SU-DHL-6 (cell line): ENCODE measurements at regions not wholly inside any gene's neighbourhood (a gene's known extent, or its start where the extent isn't known, plus 50 kb on each side); places are given as distances from the start of the nearest gene placed in this dataset.

Source experiments
- H2AFZ ChIP-seq: fragments of 200-600 bp; sonication (generic); 2 replicates; pipeline ENCODE4 v1.6.1; 2014; ENCODE audit warnings: low read depth, mild to moderate bottlenecking, moderate library complexity, mixed read lengths, antibody characterized with exemption, low read length; ENCODE audit not compliant: severe bottlenecking
- H3F3A ChIP-seq: fragments of 200-600 bp; shearing (Covaris generic); 2 replicates; pipeline ENCODE4 v1.6.0; 2016; ENCODE audit warnings: antibody characterized with exemption, mild to moderate bottlenecking; ENCODE audit not compliant: insufficient read depth
- H3K27ac ChIP-seq: fragments of 200-600 bp; sonication (generic); 2 replicates; pipeline ENCODE4 v1.5.1; 2016; ENCODE audit warnings: low read depth, mild to moderate bottlenecking, low read length, moderate library complexity, mixed read lengths
- H3K27me3 ChIP-seq: fragments of 200-600 bp; sonication (generic), shearing (Covaris generic); 2 replicates; pipeline ENCODE4 v1.6.0; 2014; ENCODE audit warnings: mild to moderate bottlenecking, low read length
- H3K36me3 ChIP-seq: fragments of 200-600 bp; sonication (generic); 2 replicates; pipeline ENCODE4 v1.6.1; 2014; ENCODE audit warnings: mild to moderate bottlenecking, low read length, mixed read lengths
- H3K4me2 ChIP-seq: fragments of 300-600, 200-600 bp; shearing (Covaris generic), sonication (generic); 2 replicates; pipeline ENCODE4 v1.6.0; 2014; ENCODE audit warnings: low read length, low read depth, mild to moderate bottlenecking; ENCODE audit not compliant: poor library complexity, severe bottlenecking
- H3K4me3 ChIP-seq: fragments of 200-600 bp; sonication (generic); 2 replicates; pipeline ENCODE4 v1.5.1; 2014; ENCODE audit warnings: antibody characterized with exemption, low read length, mild to moderate bottlenecking, mixed read lengths; ENCODE audit not compliant: insufficient read depth, poor library complexity, severe bottlenecking
- H3K79me2 ChIP-seq: fragments of 200-600 bp; sonication (generic); 2 replicates; pipeline ENCODE4 v1.6.1; 2014; ENCODE audit warnings: mild to moderate bottlenecking, low read length, moderate library complexity; ENCODE audit not compliant: insufficient read depth
- H3K9ac ChIP-seq: fragments of 200-600 bp; sonication (generic); 2 replicates; pipeline ENCODE4 v1.7.0; 2014; ENCODE audit warnings: mild to moderate bottlenecking, low read length
- H3K9me2 ChIP-seq: fragments of 200-600 bp; sonication (generic); replicated peaks from 2 replicates; pipeline ENCODE4 v1.6.1; 2014; ENCODE audit warnings: low read length; ENCODE audit not compliant: insufficient read depth
- H3K9me3 ChIP-seq: fragments of 200-600 bp; sonication (generic); 2 replicates; pipeline ENCODE4 v1.6.1; 2014; ENCODE audit warnings: low read length, mixed read lengths; ENCODE audit not compliant: insufficient read depth
- H4K20me1 ChIP-seq: fragments of 200-600 bp; sonication (generic); 2 replicates; pipeline ENCODE4 v1.6.1; 2014; ENCODE audit warnings: low read depth, mild to moderate bottlenecking, antibody characterized with exemption, low read length, moderate library complexity, mixed read lengths
- EZH2phosphoT487 ChIP-seq: fragments of 200-600 bp; sonication (generic), shearing (Covaris generic); conservative IDR thresholded peaks from 2 replicates; pipeline ENCODE4 v1.6.1; 2018; ENCODE audit warnings: mild to moderate bottlenecking, antibody characterized with exemption, low read length, moderate library complexity, mixed read lengths
- TF ChIP-seq, protein P1 (sequence below): fragments of 200-600 bp; sonication (generic); IDR thresholded peaks from one replicate; pipeline ENCODE4 v1.5.1; 2017; ENCODE audit warnings: antibody characterized with exemption, mild to moderate bottlenecking, low read length, moderate library complexity; ENCODE audit not compliant: insufficient read depth, poor library complexity, severe bottlenecking

DNA sequence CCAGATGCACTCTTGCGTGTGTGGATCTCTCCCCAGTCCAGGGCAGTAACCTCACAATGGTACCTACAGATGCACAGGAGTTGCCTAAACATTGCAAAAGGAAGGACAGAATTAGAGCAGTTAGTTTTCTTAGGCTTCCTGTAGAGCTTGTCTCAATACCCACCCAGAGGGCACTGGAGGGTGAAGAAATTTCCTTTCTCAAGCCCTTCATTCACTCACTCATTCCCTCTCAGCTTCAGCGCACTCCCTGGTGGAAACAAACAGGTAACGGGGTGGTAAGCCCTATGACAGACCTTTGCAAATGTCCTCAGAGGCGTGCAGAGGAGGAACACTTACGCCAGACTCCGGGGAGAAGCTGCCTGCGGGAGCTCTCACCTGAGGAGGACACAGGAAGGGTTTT, 267.4 kb upstream of the HES1 start:
- H4K20me1 ChIP-seq = no peaks in the 10 kb centered on the region
- H3K9ac ChIP-seq = no peak overlapping the region
- H2AFZ ChIP-seq = no peak overlapping the region
- H3K27ac ChIP-seq = no peak overlapping the region
- H3F3A ChIP-seq = no peaks in the 10 kb centered on the region
- H3K36me3 ChIP-seq = no peaks in the 10 kb centered on the region
- no peak for TF ChIP-seq EZH2phosphoT487
- TF ChIP-seq, protein P1, sequence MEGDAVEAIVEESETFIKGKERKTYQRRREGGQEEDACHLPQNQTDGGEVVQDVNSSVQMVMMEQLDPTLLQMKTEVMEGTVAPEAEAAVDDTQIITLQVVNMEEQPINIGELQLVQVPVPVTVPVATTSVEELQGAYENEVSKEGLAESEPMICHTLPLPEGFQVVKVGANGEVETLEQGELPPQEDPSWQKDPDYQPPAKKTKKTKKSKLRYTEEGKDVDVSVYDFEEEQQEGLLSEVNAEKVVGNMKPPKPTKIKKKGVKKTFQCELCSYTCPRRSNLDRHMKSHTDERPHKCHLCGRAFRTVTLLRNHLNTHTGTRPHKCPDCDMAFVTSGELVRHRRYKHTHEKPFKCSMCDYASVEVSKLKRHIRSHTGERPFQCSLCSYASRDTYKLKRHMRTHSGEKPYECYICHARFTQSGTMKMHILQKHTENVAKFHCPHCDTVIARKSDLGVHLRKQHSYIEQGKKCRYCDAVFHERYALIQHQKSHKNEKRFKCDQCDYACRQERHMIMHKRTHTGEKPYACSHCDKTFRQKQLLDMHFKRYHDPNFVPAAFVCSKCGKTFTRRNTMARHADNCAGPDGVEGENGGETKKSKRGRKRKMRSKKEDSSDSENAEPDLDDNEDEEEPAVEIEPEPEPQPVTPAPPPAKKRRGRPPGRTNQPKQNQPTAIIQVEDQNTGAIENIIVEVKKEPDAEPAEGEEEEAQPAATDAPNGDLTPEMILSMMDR = no peak
- no peaks in the 10 kb centered on the region for H3K79me2 ChIP-seq
- no peaks in the 10 kb centered on the region for H3K27me3 ChIP-seq
- H3K4me2 ChIP-seq = no peak overlapping the region
- H3K9me3 ChIP-seq = no peaks in the 10 kb centered on the region
- no peaks in the 10 kb centered on the region for H3K9me2 ChIP-seq
- no peak overlapping the region for H3K4me3 ChIP-seq

DNA sequence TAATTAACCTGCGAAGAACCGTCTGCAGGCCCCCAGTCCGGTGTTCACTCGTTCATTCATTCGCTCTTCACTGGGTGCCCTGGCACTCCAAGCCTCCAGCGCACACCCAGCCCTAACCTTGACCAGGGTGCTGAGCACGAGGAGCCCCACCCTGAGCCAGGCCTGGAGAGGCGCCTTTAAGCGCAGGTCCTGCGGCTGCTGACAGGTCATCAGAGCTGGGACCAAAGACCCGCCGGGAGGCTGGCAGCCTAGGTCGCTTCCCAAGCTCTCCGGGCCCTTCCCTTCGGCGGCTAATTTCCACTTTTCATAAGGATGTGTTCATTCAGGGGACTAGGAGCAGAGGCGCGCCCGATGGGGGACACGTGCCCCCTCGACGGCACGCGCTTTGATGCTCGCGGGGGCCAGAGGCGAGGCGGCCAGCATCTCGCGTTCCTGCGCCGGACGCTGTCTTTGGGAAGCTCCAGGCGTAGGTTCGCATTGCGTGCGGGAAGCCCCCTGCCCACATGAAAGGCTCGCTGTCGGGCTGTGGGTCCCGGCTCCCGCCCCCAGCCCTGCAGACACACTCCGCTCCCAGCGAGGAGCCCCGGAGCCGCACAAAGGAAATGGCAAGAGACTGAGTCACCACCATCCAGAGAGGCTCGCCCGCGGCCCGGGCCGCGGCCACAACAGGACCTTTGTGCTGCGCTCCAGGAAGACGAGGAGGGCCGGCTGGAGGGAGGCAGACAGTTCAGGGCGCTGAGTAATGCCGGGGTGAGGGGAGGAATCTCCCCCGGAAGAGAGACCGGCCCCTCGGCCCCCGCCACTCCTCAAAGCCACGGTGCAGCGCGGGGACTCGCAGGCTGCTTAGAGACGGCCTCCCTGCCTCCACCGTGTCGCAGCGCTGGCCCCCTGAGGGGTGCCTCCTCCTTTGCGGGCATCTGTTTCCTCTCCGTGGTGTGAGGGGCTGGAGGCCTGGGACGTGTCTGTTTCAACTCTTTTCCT, 266.4 kb upstream of the HES1 start:
- no peaks in the 10 kb centered on the region for H3K36me3 ChIP-seq
- H3K9ac ChIP-seq = no peak overlapping the region
- TF ChIP-seq, protein P1 = no peak
- no peak for TF ChIP-seq EZH2phosphoT487
- no peak overlapping the region for H3K27ac ChIP-seq
- no peak overlapping the region for H3K4me3 ChIP-seq
- H3F3A ChIP-seq = no peaks in the 10 kb centered on the region
- no peaks in the 10 kb centered on the region for H3K9me3 ChIP-seq
- no peaks in the 10 kb centered on the region for H3K27me3 ChIP-seq
- H3K4me2 ChIP-seq = no peak overlapping the region
- H3K79me2 ChIP-seq = no peaks in the 10 kb centered on the region
- H2AFZ ChIP-seq = no peak overlapping the region
- H3K9me2 ChIP-seq = no peaks in the 10 kb centered on the region
- no peaks in the 10 kb centered on the region for H4K20me1 ChIP-seq

DNA sequence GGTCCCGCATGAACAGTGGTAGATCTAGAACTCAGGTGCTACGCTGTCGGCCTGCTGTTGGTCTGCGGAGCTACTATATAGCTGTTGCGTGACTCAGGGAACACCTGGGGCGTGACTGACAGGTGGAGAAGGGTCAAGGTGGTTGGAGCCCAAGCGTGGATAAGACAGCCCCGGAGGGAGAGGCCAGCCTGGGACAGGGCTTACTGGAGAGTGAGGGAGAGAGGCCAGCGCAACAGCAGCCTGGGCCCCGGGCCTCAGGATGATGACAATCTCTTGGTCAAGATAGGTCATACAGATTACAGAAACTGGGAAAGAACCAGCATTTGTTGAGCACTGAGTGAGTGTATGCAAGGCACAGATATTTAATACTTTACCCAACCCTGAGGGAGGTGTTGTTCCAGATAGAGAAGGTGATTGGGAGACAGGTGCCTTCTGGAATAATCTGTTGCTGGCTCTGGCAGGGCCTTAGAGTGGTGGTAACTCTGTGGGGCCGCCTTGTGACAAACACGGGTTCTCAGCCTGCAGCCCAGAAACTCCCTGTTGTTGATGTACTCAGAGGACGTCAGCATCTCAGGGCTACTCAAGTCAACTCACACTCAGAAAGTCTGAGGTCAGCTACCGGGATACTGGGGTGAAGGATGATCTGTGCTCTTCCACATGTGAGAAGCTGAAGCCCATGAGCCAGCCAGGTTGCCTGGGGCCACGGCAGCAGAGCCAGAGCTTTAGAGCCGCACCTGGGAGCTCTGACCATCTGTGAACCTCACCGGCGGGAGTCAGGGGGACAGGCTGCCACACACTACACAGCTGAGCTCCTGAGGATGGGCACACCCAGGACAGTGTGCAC, 265.4 kb upstream of the HES1 start:
- TF ChIP-seq, protein P1 = no peak
- TF ChIP-seq EZH2phosphoT487 = no peak
- H3K9me3 ChIP-seq = no peaks in the 10 kb centered on the region
- H2AFZ ChIP-seq = no peak overlapping the region
- H3K79me2 ChIP-seq = no peaks in the 10 kb centered on the region
- H3F3A ChIP-seq = no peaks in the 10 kb centered on the region
- no peak overlapping the region for H3K27ac ChIP-seq
- no peak overlapping the region for H3K4me3 ChIP-seq
- no peaks in the 10 kb centered on the region for H3K27me3 ChIP-seq
- H3K4me2 ChIP-seq = no peak overlapping the region
- H3K9ac ChIP-seq = no peak overlapping the region
- no peaks in the 10 kb centered on the region for H4K20me1 ChIP-seq
- H3K36me3 ChIP-seq = no peaks in the 10 kb centered on the region
- no peaks in the 10 kb centered on the region for H3K9me2 ChIP-seq
